K562 (cell line): ENCODE measurements at regions not wholly inside any gene's neighbourhood (a gene's known extent, or its start where the extent isn't known, plus 50 kb on each side); places are given as distances from the start of the nearest gene placed in this dataset.

Source experiments
- ATAC-seq: fragments of 200-7000 bp; cut with Tn5 transposase; 3 replicates; pipeline ENCODE4 v1.9.1; 2020; ENCODE audit warnings: moderate library complexity
- BruUV-seq: library from RNA; stranded (reverse); fragments of 400-500 nt; replicated peaks from 2 replicates; lab custom pipeline; 2021; lab: Mats Ljungman, UMichigan
- CTCF ChIA-PET: fragments of 300-600 bp; formaldehyde crosslinking; extraction: SDS; loops from one replicate; lab custom pipeline; 2021; ENCODE audit warnings: low intra/inter-chr PET ratio; lab: Yijun Ruan, JAX
- POLR2A ChIA-PET: fragments of 300-600, 350-650 bp; sonication (Branson Sonifier 250); formaldehyde crosslinking; extraction: SDS; loops from one replicate; lab custom pipeline; 2021; ENCODE audit warnings: antibody characterized with exemption, inconsistent platforms; lab: Yijun Ruan, JAX
- DNase-seq, 4 experiments: peaks; one replicate each; pipeline versions ENCODE4 v3.0.0 to v3.0.0-alpha.2; 2011 to 2018; ENCODE audit warnings: low spot score in 3 of 4, mixed read lengths in 3 of 4; ENCODE audit errors: extremely low read depth in 1 of 4
- FAIRE-seq: peaks from 2 replicates; lab custom pipeline; 2011; peaks lifted over from hg19 to GRCh38; lab: Jason Lieb, UNC
- H2AFZ ChIP-seq: 2 replicates; pipeline ENCODE4 v1.6.0; 2011; ENCODE audit warnings: low read depth, low read length, control low read depth, inconsistent platforms
- H3K27ac ChIP-seq: fragments of 200-600 bp; 3 replicates; pipeline ENCODE4 v1.8.0; 2011; ENCODE audit warnings: low read depth, mild to moderate bottlenecking, control low read depth, inconsistent platforms, low read length, moderate library complexity, mixed read lengths; ENCODE audit errors: extremely low read depth
- H3K27me3 ChIP-seq, 2 experiments: fragments of 300-600 bp in 1 of 2; 2 replicates in 1 of 2; 3 replicates in 1 of 2; pipeline versions ENCODE4 v1.6.0 to v1.8.0; 2011; ENCODE audit warnings: inconsistent platforms in 2 of 2, low read length in 2 of 2, mild to moderate bottlenecking in 1 of 2, mixed read lengths in 1 of 2, moderate library complexity in 1 of 2; ENCODE audit not compliant: control insufficient read depth in 2 of 2, insufficient read depth in 2 of 2
- H3K36me3 ChIP-seq: fragments of 300-600 bp; 3 replicates; pipeline ENCODE4 v1.8.0; 2011; ENCODE audit warnings: mild to moderate bottlenecking, low read length, inconsistent platforms; ENCODE audit not compliant: control insufficient read depth, insufficient read depth
- H3K4me1 ChIP-seq, 2 experiments: fragments of 200-600 bp in 1 of 2; replicated peaks in 1 of 2; 2 replicates in 1 of 2; 3 replicates in 1 of 2; pipeline versions ENCODE4 v1.5.1 to v1.8.0; 2011; ENCODE audit warnings: inconsistent platforms in 2 of 2, low read length in 2 of 2, mild to moderate bottlenecking in 1 of 2, mixed read lengths in 1 of 2, moderate library complexity in 1 of 2; ENCODE audit not compliant: control insufficient read depth in 2 of 2, insufficient read depth in 2 of 2
- H3K4me2 ChIP-seq: 2 replicates; pipeline ENCODE4 v1.6.1; 2011; ENCODE audit warnings: low read length, control low read depth, inconsistent platforms, mixed read lengths; ENCODE audit not compliant: insufficient read depth
- H3K4me3 ChIP-seq: fragments of 200-600 bp; sonication (generic), shearing (Covaris generic); 2 replicates; pipeline ENCODE4 v1.5.1; 2016; ENCODE audit warnings: control low read depth, inconsistent platforms
- H3K79me2 ChIP-seq: fragments of 200-600 bp; 3 replicates; pipeline ENCODE4 v1.8.0; 2011; ENCODE audit warnings: low read length, inconsistent platforms; ENCODE audit not compliant: control insufficient read depth, insufficient read depth
- H3K9ac ChIP-seq, 2 experiments: 2 replicates each; pipeline versions ENCODE4 v1.6.0 to v1.6.1; 2011; ENCODE audit warnings: low read depth in 2 of 2, low read length in 2 of 2, control low read depth in 1 of 2, inconsistent platforms in 1 of 2, mild to moderate bottlenecking in 1 of 2, mixed read lengths in 1 of 2; ENCODE audit not compliant: insufficient read depth in 1 of 2
- H3K9me1 ChIP-seq: one replicate; pipeline ENCODE4 v1.6.0; 2011; ENCODE audit warnings: inconsistent platforms, mild to moderate bottlenecking, low read length, moderate library complexity; ENCODE audit not compliant: control insufficient read depth, insufficient read depth
- H3K9me3 ChIP-seq: replicated peaks from 2 replicates; pipeline ENCODE4 v1.5.1; 2011; ENCODE audit warnings: low read depth, low read length, inconsistent platforms; ENCODE audit not compliant: control insufficient read depth, insufficient read depth
- H4K20me1 ChIP-seq: replicated peaks from 2 replicates; pipeline ENCODE4 v1.6.1; 2011; ENCODE audit warnings: low read length, inconsistent platforms, mixed read lengths; ENCODE audit not compliant: control insufficient read depth, insufficient read depth
- CEBPG ChIP-seq, 3 experiments: fragments of 200-800 bp in 1 of 3; sonication (Bioruptor generic) in 1 of 3; sonication (generic) in 1 of 3; formaldehyde crosslinking in 1 of 3; IDR thresholded peaks in 2 of 3; conservative IDR thresholded peaks in 1 of 3; 2 replicates each; pipeline versions ENCODE4 v1.6.1 to v1.8.0; 2016 to 2022; ENCODE audit warnings: missing compliant biosample characterization in 2 of 3, missing genetic modification characterization in 2 of 3, mild to moderate bottlenecking in 1 of 3, missing genetic modification reagents in 1 of 3
- LARP7 ChIP-seq: fragments of 450-650 bp; IDR thresholded peaks from 2 replicates; pipeline ENCODE4 v1.6.1; 2016
- PKNOX1 ChIP-seq: fragments of 450-650 bp; IDR thresholded peaks from 2 replicates; pipeline ENCODE4 v1.6.1; 2016
- ZNF592 ChIP-seq: fragments of 450-650 bp; IDR thresholded peaks from 2 replicates; pipeline ENCODE4 v1.6.1; 2017; ENCODE audit warnings: antibody characterized with exemption, mild to moderate bottlenecking
- WGBS: fragments of 100-300 bp; shearing (Covaris generic); methylation state at CpG from one replicate; pipeline ENCODE4 v1.1.6; 2016; ENCODE audit warnings: low coverage, mixed read lengths; ENCODE audit not compliant: insufficient coverage; ENCODE audit errors: missing lambda C conversion rate; 5-methylcytosine and 5-hydroxymethylcytosine counted together
- in situ Hi-C: fragments of 300-500 bp; cut with MboI; formaldehyde crosslinking; loops from 4 replicates; pipeline ENCODE4 v1.15.0; 2018; ENCODE audit warnings: inconsistent platforms, mixed read lengths
- intact Hi-C: fragments of 100-400 bp; cut with micrococcal nuclease; formaldehyde crosslinking; loops from 2 replicates; pipeline ENCODE4 v1.14.2; 2022

DNA sequence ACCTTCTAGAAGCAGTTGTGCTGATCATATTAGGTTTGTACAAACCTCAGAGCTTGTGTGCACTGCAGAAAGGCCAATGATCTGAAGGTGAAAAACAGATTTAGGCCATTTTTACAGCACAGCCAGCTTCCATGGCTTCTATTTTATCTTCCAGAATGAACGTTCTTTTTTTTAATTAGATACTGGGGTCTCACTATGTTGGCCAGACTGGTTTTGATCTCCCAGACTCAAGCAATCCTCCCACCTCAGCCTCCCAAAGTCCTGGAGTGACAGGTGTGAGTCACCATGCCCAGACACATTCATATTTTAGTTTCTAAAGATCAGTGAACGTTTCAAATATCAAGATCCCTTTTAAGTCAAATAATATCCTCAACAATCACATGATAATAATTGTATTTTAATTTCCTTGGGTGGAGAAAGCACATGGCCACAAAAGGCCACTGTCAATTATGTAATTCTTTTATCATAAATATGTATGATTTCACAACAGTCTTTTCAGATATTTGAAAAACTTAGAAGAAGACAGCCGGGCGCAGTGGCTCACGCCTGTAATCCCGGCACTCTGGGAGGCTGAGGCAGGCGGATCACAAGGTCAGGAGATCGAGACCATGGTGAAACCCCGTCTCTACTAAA, 326.7 kb upstream of the JARID2 start (continued):
- no peak for TF ChIP-seq ZNF592

GRCh38 chr6:14920276-14920675, 325.6 kb upstream of the JARID2 start:
- H3K79me2 ChIP-seq: no peaks in the 10 kb centered on the region
- no peaks in the 10 kb centered on the region for H4K20me1 ChIP-seq
- BruUV-seq: no TSS peak
- no peak overlapping the region for H3K9ac ChIP-seq
- peaks cover 11% of the 10 kb centered on the region in 2 experiments; a peak in 4 of 5 replicates for H3K4me1 ChIP-seq
- TF ChIP-seq PKNOX1 (0 out of 2 replicates have a peak, but pooled peaks have one; percentile 3), CEBPG (CRISPR knock-in tag; IDR thresholded peaks at IDR 0.05) (no peak), CEBPG (tag; conservative IDR thresholded peaks at IDR 0.05 in 1 of 2, IDR thresholded peaks at IDR 0.05 in 1 of 2) (no peak), LARP7 (no peak)
- TF ChIP-seq, all 486 proteins: peak for 1
- Histone ChIP-seq H3K27me3 (no peaks in the 10 kb centered on the region), H3K4me3 (no peak overlapping the region), H3K36me3 (no peaks in the 10 kb centered on the region), H3K4me2 (no peak overlapping the region), H3K9me1 (no peaks in the 10 kb centered on the region), H3K27ac (no peak overlapping the region), H2AFZ (no peak overlapping the region), H3K9me3 (no peaks in the 10 kb centered on the region)
- ChIA-PET CTCF (no interaction called here), POLR2A (interaction anchor here (0.9 kb wide), 1 partner anchor 16 kb away, joined by 3 read pairs; no protein-coding TSS in a partner anchor)
- FAIRE-seq (no peak), DNase-seq (no peak), ATAC-seq (no peak)
- 95% methylated on average over 2 of the region's 2 CpGs for WGBS
- in situ Hi-C loops: no loop called here
- intact Hi-C loops: no loop called here
